ENCODE measurements at regions not wholly inside any gene's neighbourhood (a gene's known extent, or its start where the extent isn't known, plus 50 kb on each side); places are given as distances from the start of the nearest gene placed in this dataset.

DNA sequence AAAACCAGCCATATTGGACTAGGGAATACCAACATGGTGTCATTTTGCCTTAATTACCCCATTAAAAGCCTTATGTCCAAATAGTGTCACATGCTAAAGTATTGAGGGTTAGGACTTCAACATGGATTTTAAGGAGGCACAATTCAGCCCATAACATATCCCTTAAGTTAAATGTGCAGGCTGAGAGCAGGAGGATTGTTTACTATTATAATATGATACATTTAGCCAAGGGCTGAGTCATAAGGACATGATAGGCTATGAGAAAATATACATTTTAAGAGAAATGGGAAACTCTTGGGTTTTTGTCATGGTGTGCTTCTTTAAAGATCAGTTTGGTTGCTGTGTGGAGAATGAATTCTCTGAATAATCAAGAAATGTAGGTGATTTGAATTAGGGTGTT, 136.8 kb downstream of the RDH14 start:
- Histone ChIP-seq H3K36me3 (ENCODE audit: insufficient read depth, low read length) (no peaks in the 10 kb centered on the region), H3K27me3 (ENCODE audit: insufficient read depth, low read length) (no peaks in the 10 kb centered on the region), H3K9ac (ENCODE audit: low read depth, low read length) (no peak overlapping the region), H3K9me3 (ENCODE audit: insufficient read depth, low read depth, low read length) (no peaks in the 10 kb centered on the region), H3K4me1 (ENCODE audit: insufficient read depth, low read length) (no peaks in the 10 kb centered on the region), H3K4me3 (ENCODE audit: low read length) (no peak overlapping the region), H3K27ac (ENCODE audit: low read depth, low read length) (no peak overlapping the region)

- Histone ChIP-seq H3K27me3 (ENCODE audit: insufficient read depth, low read length) (no peaks in the 10 kb centered on the region), H3K4me1 (ENCODE audit: insufficient read depth, low read length) (no peaks in the 10 kb centered on the region), H3K9ac (ENCODE audit: low read depth, low read length) (no peak overlapping the region), H3K4me3 (ENCODE audit: low read length) (no peak overlapping the region), H3K27ac (ENCODE audit: low read depth, low read length) (no peak overlapping the region), H3K9me3 (ENCODE audit: insufficient read depth, low read depth, low read length) (no peaks in the 10 kb centered on the region), H3K36me3 (ENCODE audit: insufficient read depth, low read length) (no peaks in the 10 kb centered on the region)
- WGBS = no CpG with 5 or more reads among the region's 2 CpGs
These were observed 137.9 kb downstream of the RDH14 start for GRCh38 chr2:18422432-18423165.

- WGBS = 95% methylated on average over 2 of the region's 2 CpGs
- no peak overlapping the region for H3K9ac ChIP-seq (ENCODE audit: low read depth, low read length)
These were observed 146.6 kb downstream of the RDH14 start for GRCh38 chr2:18413676-18414396.

DNA sequence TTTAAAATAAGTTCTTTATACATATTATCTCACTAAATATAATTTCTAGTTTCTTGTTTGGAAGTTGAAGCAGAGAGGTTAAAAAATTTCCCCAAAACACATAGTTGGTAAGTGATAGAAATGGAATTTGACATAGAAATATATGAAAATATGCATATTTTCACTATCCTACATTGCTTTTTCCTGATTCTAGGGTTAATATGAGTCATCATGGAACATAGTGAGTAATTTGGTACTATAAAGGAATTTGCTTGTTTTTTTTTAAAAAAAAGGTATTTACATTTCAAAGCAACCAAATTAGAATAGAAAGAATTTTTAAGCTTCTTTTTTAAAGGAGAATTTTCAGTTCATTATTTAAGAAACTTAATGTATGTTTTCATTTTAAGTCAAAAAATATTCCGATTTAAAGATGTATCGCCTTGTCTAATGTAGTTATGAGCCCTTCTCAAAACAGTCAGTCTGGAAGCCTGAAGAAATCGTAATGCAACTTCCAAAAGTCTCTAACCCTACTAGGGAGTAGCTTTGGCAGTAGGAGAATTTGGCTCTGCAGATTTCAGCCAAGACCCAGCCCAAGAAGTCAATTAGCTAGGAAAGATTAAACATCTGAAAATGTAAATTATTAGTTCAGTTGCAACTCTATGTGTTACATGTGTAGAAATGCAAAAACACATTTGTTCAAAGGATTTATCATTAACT, 147.3 kb downstream of the RDH14 start:
- Histone ChIP-seq H3K27ac (ENCODE audit: low read depth, low read length) (no peak overlapping the region), H3K27me3 (ENCODE audit: insufficient read depth, low read length) (no peaks in the 10 kb centered on the region), H3K4me3 (ENCODE audit: low read length) (no peak overlapping the region), H3K9me3 (ENCODE audit: insufficient read depth, low read depth, low read length) (no peaks in the 10 kb centered on the region), H3K36me3 (ENCODE audit: insufficient read depth, low read length) (no peaks in the 10 kb centered on the region), H3K4me1 (ENCODE audit: insufficient read depth, low read length) (peaks cover 3% of the 10 kb centered on the region; the same call in 1 of the 2 replicates), H3K9ac (ENCODE audit: low read depth, low read length) (no peak overlapping the region)
- WGBS = 90% methylated on average over 2 of the region's 3 CpGs

More at GRCh38 chr2:18413676-18414396, 146.6 kb downstream of the RDH14 start:
- H3K36me3 ChIP-seq (ENCODE audit: insufficient read depth, low read length) = no peaks in the 10 kb centered on the region
- no peaks in the 10 kb centered on the region for H3K9me3 ChIP-seq (ENCODE audit: insufficient read depth, low read depth, low read length)
- H3K27ac ChIP-seq (ENCODE audit: low read depth, low read length) = no peak overlapping the region
- H3K27me3 ChIP-seq (ENCODE audit: insufficient read depth, low read length) = no peaks in the 10 kb centered on the region
- peaks cover 3% of the 10 kb centered on the region; the same call in 1 of the 2 replicates for H3K4me1 ChIP-seq (ENCODE audit: insufficient read depth, low read length)
- H3K4me3 ChIP-seq (ENCODE audit: low read length) = no peak overlapping the region

GRCh38 chr2:18411626-18412025, 148.8 kb downstream of the RDH14 start:
- no peaks in the 10 kb centered on the region for H3K9me3 ChIP-seq (ENCODE audit: insufficient read depth, low read depth, low read length)
- no peaks in the 10 kb centered on the region for H3K27me3 ChIP-seq (ENCODE audit: insufficient read depth, low read length)
- 93% methylated on average over 1 of the region's 1 CpG for WGBS
- peaks cover 3% of the 10 kb centered on the region; the same call in 1 of the 2 replicates for H3K4me1 ChIP-seq (ENCODE audit: insufficient read depth, low read length)
- H3K36me3 ChIP-seq (ENCODE audit: insufficient read depth, low read length) = no peaks in the 10 kb centered on the region
- H3K27ac ChIP-seq (ENCODE audit: low read depth, low read length) = no peak overlapping the region
- no peak overlapping the region for H3K9ac ChIP-seq (ENCODE audit: low read depth, low read length)
- H3K4me3 ChIP-seq (ENCODE audit: low read length) = no peak overlapping the region

DNA sequence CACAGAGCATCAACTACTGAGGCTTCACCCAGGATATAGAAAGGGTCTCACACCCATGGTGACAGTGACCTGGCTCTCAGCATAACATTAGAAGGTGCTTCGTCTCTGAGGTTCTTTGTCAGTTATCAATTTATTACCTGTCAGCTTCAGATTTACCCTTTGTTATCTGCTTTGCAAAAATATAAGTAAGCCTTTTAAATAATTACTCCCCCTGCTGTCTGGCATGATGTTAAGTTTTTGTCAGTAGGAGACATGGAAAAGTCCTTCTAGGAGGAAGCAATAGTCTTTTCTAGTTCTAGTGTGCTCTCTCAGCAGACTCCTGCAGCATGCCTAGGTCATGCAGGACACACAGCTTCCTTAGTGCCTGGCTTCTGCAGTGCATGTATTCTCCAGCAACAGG, 149.9 kb downstream of the RDH14 start:
- Histone ChIP-seq H3K27me3 (ENCODE audit: insufficient read depth, low read length) (no peaks in the 10 kb centered on the region), H3K4me3 (ENCODE audit: low read length) (no peak overlapping the region), H3K27ac (ENCODE audit: low read depth, low read length) (no peak overlapping the region), H3K4me1 (ENCODE audit: insufficient read depth, low read length) (peaks cover 3% of the 10 kb centered on the region; the same call in 1 of the 2 replicates), H3K36me3 (ENCODE audit: insufficient read depth, low read length) (no peaks in the 10 kb centered on the region), H3K9ac (ENCODE audit: low read depth, low read length) (no peak overlapping the region), H3K9me3 (ENCODE audit: insufficient read depth, low read depth, low read length) (no peaks in the 10 kb centered on the region)
- WGBS = 91% methylated on average over 1 of the region's 1 CpG

DNA sequence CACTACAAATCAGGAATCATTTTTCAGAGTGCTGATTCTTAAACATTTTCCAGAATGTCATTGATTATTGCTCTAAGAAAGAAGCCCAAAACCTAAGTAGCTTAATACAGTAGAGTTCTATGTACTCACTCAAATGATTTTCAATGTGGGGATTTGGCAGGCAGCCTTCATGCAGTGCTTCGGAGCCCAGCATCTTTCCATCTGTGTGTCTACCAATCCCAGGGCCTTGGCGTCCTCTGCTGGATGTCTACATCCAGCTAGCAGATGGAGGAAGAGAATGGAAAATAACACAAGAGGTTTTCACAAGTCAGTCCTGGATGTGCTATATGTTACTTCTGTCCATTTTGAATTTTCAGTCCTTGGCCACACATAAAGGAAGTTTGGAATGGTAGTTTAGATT, 151.8 kb downstream of the RDH14 start:
- 94% methylated on average over 2 of the region's 2 CpGs for WGBS
- no peak overlapping the region for H3K9ac ChIP-seq (ENCODE audit: low read depth, low read length)

GRCh38 chr2:18406219-18406618, 154.2 kb downstream of the RDH14 start:
- H3K9ac ChIP-seq (ENCODE audit: low read depth, low read length) = no peak overlapping the region
- WGBS = 66% methylated on average over 2 of the region's 2 CpGs
- H3K4me3 ChIP-seq (ENCODE audit: low read length) = no peak overlapping the region
- no peaks in the 10 kb centered on the region for H3K27me3 ChIP-seq (ENCODE audit: insufficient read depth, low read length)
- H3K9me3 ChIP-seq (ENCODE audit: insufficient read depth, low read depth, low read length) = no peaks in the 10 kb centered on the region
- no peaks in the 10 kb centered on the region for H3K36me3 ChIP-seq (ENCODE audit: insufficient read depth, low read length)
- no peak overlapping the region for H3K27ac ChIP-seq (ENCODE audit: low read depth, low read length)
- H3K4me1 ChIP-seq (ENCODE audit: insufficient read depth, low read length) = 0 out of 2 replicates have a peak, but pooled peaks cover 3% of the 10 kb centered on the region

More for the DNA sequence above, 151.8 kb downstream of the RDH14 start:
- H3K9me3 ChIP-seq (ENCODE audit: insufficient read depth, low read depth, low read length) = no peaks in the 10 kb centered on the region
- H3K36me3 ChIP-seq (ENCODE audit: insufficient read depth, low read length) = no peaks in the 10 kb centered on the region
- peaks cover 5% of the 10 kb centered on the region; the same call in 1 of the 2 replicates for H3K4me1 ChIP-seq (ENCODE audit: insufficient read depth, low read length)
- H3K27me3 ChIP-seq (ENCODE audit: insufficient read depth, low read length) = no peaks in the 10 kb centered on the region
- H3K27ac ChIP-seq (ENCODE audit: low read depth, low read length) = no peak overlapping the region
- no peak overlapping the region for H3K4me3 ChIP-seq (ENCODE audit: low read length)

- WGBS = 59% methylated on average over 5 of the region's 5 CpGs
- Histone ChIP-seq H3K36me3 (ENCODE audit: insufficient read depth, low read length) (no peaks in the 10 kb centered on the region), H3K9me3 (ENCODE audit: insufficient read depth, low read depth, low read length) (no peaks in the 10 kb centered on the region), H3K27me3 (ENCODE audit: insufficient read depth, low read length) (no peaks in the 10 kb centered on the region), H3K9ac (ENCODE audit: low read depth, low read length) (no peak overlapping the region), H3K4me3 (ENCODE audit: low read length) (no peak overlapping the region), H3K27ac (ENCODE audit: low read depth, low read length) (no peak overlapping the region), H3K4me1 (ENCODE audit: insufficient read depth, low read length) (0 out of 2 replicates have a peak, but pooled peaks cover 3% of the 10 kb centered on the region)
These were observed 155.7 kb downstream of the RDH14 start for GRCh38 chr2:18404708-18405107.

DNA sequence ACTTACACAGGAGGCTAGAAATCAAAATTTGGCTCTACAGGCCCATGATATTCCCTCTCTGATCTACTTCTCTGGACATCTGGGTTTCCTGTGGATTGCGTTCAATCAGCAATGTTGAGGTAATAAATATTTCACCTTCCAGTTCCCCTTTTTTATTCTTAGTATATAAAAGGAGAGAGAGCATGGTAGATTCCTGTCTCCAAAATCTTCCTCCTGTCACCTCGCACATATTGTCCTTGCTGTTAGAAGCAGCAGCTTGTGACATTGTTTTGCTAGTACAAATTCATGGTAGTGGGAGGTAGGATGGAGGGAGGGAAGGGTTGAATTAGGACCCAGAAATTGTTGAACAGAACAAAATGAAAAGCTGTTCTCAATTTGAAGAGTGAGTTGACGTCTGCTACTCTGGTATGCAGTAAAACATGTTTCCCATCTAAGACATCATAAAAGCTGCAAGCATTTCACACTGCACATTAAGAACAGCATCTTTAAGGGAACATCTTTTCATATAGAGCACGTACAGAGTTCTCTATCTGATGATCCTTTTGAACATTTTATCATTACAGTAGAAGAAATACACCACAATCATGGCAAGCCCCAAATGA, 156.4 kb downstream of the RDH14 start:
- Histone ChIP-seq H3K9ac (ENCODE audit: low read depth, low read length) (no peak overlapping the region), H3K27me3 (ENCODE audit: insufficient read depth, low read length) (no peaks in the 10 kb centered on the region), H3K36me3 (ENCODE audit: insufficient read depth, low read length) (no peaks in the 10 kb centered on the region), H3K27ac (ENCODE audit: low read depth, low read length) (no peak overlapping the region), H3K9me3 (ENCODE audit: insufficient read depth, low read depth, low read length) (no peaks in the 10 kb centered on the region), H3K4me3 (ENCODE audit: low read length) (no peak overlapping the region), H3K4me1 (ENCODE audit: insufficient read depth, low read length) (0 out of 2 replicates have a peak, but pooled peaks cover 3% of the 10 kb centered on the region)
- WGBS = 98% methylated on average over 3 of the region's 4 CpGs

- H3K9me3 ChIP-seq (ENCODE audit: insufficient read depth, low read depth, low read length) = no peaks in the 10 kb centered on the region
- WGBS = 97% methylated on average over 2 of the region's 2 CpGs
- 0 out of 2 replicates have a peak, but pooled peaks cover 3% of the 10 kb centered on the region for H3K4me1 ChIP-seq (ENCODE audit: insufficient read depth, low read length)
- no peak overlapping the region for H3K27ac ChIP-seq (ENCODE audit: low read depth, low read length)
- H3K9ac ChIP-seq (ENCODE audit: low read depth, low read length) = no peak overlapping the region
- no peaks in the 10 kb centered on the region for H3K27me3 ChIP-seq (ENCODE audit: insufficient read depth, low read length)
- no peak overlapping the region for H3K4me3 ChIP-seq (ENCODE audit: low read length)
- no peaks in the 10 kb centered on the region for H3K36me3 ChIP-seq (ENCODE audit: insufficient read depth, low read length)
These were observed 157.6 kb downstream of the RDH14 start for GRCh38 chr2:18402831-18403230.

Data from HUES64 (cell line).